C1 segment of cervical spinal cord (tissue), 14 donors: ENCODE measurements at regions not wholly inside any gene's neighbourhood (a gene's known extent, or its start where the extent isn't known, plus 50 kb on each side); places are given as distances from the start of the nearest gene placed in this dataset.
A peak's percentile ranks its signal among the peaks of the same experiment; 100 is the strongest.

ENCODE experiments used
- DNase-seq, 14 donors: peaks; one replicate each; lab custom pipeline; 2025; lab: John Stamatoyannopoulos, UW

GRCh38 chr16:49216593-49216992, 65.0 kb downstream of the CBLN1 start:
- no peak for DNase-seq

- no peak for DNase-seq
These were observed 68.0 kb downstream of the CBLN1 start for GRCh38 chr16:49213594-49213993.

- DNase-seq = no peak
These were observed 77.4 kb downstream of the CBLN1 start for GRCh38 chr16:49204191-49204590.

GRCh38 chr16:49203361-49203760, 78.3 kb downstream of the CBLN1 start:
- no peak for DNase-seq

- DNase-seq = no peak
These were observed 80.5 kb downstream of the CBLN1 start for GRCh38 chr16:49201118-49201517.

GRCh38 chr16:49200223-49200820, 81.3 kb downstream of the CBLN1 start:
- no peak for DNase-seq

- DNase-seq = no peak
These were observed 86.4 kb downstream of the CBLN1 start for GRCh38 chr16:49195237-49195548.

GRCh38 chr16:49194537-49195236, 87.0 kb downstream of the CBLN1 start:
- no peak for DNase-seq

GRCh38 chr16:49193596-49193995, 88.0 kb downstream of the CBLN1 start:
- no peak for DNase-seq

- DNase-seq = no peak
These were observed 92.4 kb downstream of the CBLN1 start for GRCh38 chr16:49189286-49189685.

GRCh38 chr16:49183911-49184310, 97.7 kb downstream of the CBLN1 start:
- no peak for DNase-seq

GRCh38 chr16:49181791-49182518, 99.7 kb downstream of the CBLN1 start:
- no peak for DNase-seq

- no peak for DNase-seq
These were observed 101.8 kb downstream of the CBLN1 start for GRCh38 chr16:49179714-49180330.

GRCh38 chr16:49168126-49168525, 113.5 kb downstream of the CBLN1 start:
- DNase-seq = no peak

- DNase-seq = no peak
These were observed 116.6 kb downstream of the CBLN1 start for GRCh38 chr16:49165025-49165424.

- no peak for DNase-seq
These were observed 120.4 kb downstream of the CBLN1 start for GRCh38 chr16:49161191-49161590.

- DNase-seq = peak in 1 of 14 donors; percentile 21
These were observed 123.5 kb downstream of the CBLN1 start for GRCh38 chr16:49158029-49158642.

GRCh38 chr16:49150341-49150740, 131.3 kb downstream of the CBLN1 start:
- no peak for DNase-seq

- no peak for DNase-seq
These were observed 133.2 kb downstream of the CBLN1 start for GRCh38 chr16:49148410-49148809.

GRCh38 chr16:49140618-49141017, 141.0 kb downstream of the CBLN1 start:
- DNase-seq = no peak

GRCh38 chr16:49130397-49130796, 151.2 kb downstream of the CBLN1 start:
- DNase-seq = no peak

- DNase-seq = peak in 1 of 14 donors; percentile 69
These were observed 151.7 kb downstream of the CBLN1 start for GRCh38 chr16:49129935-49130334.
